HG03025 (cell line): ENCODE measurements at regions not wholly inside any gene's neighbourhood (a gene's known extent, or its start where the extent isn't known, plus 50 kb on each side); places are given as distances from the start of the nearest gene placed in this dataset.

Experiments
- ATAC-seq: cut with Tn5 transposase; IDR thresholded peaks from one replicate; pipeline ENCODE4 v1.9.1; 2021; ENCODE audit warnings: mild to moderate bottlenecking, moderate library complexity; ENCODE audit not compliant: unreplicated experiment, low FRiP score

DNA sequence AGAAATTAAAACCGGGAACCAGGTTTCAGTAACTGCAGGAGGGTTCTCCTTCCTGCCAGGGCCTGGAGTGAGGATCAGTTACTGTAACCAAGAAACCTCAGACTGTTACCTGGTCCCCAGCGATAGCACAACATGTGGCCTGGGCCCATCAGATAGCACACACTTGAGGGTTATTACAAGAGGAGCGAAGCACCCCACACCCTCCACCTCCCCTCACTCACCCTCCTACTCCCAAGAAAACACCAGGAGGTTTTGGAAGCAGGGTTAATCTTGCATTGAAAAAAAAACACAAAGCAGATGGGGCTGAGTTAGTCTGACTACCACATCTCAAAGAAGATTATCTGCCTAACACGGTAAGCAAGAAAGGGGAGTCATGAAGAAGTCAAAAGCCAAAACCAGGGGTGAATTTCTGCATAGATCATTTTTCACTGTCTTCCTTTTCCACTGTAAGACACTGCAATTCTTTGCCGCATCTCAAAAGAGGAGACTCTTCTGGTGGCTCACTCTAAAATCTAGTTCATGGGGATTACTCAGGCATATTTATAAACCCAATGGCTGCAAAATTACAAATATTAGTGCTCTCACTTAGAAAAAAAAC is 75.9 kb upstream of the DOCK9 start:
- ATAC-seq = no peak

DNA sequence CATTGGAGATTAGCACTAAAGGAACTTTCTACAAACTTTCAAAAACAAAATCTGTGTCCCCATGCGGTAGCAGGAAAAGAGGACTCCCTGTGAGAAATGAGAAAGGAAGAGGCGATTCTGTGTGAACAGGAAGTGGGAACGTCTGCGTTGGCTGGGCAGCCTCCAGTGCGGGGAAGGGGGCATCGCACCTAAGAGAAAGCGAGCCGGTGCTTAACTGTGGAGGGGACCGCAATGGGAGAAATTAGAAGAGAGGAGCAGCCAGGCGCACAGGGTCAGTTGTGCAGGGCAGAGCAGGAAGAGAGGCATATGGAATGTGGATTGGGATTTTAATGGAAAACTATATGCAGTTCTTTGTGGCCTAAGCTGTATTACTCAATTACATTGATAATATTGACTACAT is 77.4 kb upstream of the DOCK9 start:
- no peak for ATAC-seq

DNA sequence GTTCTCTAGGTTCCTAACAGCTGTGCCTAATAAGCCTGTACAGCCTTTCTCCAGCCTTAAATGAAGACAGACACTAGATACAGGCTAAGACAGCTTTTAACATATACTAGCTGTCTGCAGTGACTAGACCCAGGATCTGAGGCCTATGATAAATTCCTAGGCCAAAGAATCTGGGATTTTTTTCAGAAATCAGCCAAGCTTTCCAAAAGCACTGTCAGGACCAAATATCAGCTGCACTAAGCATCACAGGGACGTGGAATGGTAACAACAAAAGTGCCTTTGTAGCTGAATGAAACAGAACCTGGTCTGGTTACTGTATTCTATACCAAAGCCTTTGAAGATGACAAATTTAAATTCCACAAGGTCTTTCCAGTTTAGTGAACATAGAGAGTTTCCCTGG is 77.9 kb upstream of the DOCK9 start:
- no peak for ATAC-seq

DNA sequence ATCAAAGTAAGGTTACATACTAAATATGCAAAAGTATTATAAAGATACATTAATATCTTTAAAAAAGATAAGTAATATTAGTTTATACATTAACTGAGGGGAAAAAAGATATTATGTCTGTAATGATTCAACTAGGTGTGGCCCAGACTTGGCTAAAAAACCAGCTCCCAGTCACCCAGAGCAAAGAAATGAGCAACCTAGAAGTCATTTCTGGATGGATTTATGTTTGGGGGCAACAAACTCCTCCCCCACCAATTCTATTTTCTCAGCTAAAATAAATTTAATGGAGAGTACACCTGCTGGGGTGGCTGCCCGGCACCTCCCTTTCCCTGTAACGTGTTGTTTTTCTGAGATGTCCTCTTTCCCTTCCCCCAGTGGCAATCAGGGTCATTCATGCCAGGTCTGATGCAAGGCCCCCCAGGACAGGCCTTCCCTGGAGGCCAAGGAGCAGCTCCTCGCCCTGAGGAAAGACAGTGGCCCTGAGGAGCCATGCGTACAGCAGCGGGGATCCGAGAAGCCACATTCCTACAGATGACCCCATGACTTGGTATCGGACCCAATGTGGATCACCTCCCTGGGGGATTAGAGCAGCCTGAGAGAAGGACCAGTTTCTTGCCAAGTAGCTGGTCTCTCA is 78.6 kb upstream of the DOCK9 start:
- ATAC-seq = no peak

DNA sequence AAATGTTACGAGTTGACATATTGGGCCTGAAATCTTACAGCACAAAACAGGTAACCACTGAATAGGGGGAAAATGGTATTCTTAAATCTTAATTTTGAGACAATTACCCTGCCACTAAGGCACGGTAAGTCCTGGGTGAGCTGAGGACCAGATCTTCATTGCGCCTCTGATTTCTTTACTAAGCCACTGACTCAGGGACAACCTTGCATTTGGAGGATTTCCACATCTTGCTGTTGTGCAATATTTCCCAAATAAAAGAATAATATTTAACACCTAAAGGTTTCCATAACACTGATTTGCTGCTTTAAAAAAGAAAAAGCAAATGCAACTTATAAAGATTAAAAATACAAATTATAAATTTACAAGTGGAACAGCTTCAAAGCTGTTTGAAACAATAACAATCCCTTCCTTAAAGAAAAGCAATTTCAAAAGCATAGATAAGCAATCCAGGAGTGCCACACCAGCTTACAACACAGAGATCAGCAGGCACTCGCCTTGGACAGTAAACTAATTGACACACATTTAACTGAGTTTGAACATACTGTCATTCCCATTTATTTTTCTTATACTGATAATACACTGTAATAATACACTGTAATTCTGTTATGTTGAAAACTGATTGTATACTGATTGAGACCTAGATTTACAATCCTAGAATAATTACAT is 79.6 kb upstream of the DOCK9 start:
- no peak for ATAC-seq

DNA sequence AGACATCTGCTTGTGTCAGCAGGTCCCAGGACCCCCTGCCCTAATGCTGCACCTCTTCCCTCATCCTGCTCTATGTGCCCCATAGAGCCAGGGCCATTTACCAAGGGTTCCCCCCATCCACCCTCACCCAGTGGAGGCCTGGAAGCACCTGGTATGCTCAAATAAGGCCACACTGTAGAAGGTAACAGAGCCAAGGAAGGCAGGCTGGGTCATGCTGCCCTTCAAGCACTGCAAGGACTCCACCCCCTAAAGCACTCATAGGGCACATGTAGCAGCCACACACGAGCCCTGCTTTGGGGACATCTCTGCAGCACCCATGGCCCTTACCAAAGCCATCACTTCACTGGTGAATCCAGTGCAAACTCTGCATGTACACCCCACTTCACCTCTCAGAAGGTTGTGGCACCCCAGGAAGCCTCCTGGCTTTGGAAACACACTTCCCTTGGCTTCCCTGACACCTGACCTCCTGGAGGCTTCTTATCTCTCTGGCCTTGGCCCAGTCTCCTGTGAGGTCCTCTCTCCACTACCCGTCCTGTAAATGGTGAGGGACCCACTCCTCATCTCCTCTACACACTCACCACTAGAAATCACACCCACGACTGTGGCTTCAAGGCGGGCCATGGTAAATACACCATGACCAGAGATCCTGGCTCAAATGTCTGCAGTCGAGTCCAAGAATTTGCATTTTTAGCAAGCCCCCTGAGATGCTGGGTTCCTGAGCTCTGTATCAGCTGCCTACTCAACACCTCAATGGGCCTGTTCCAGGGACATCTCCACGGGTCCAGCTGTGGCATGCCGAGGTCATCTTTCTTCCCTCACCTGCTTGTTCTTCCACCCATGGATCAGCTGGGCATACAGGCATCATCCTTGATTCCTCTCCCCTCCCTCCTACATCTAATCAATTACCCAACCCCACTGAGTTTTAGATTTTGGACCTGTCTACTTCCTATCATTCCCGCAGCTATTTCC is 80.9 kb upstream of the DOCK9 start:
- no peak for ATAC-seq

DNA sequence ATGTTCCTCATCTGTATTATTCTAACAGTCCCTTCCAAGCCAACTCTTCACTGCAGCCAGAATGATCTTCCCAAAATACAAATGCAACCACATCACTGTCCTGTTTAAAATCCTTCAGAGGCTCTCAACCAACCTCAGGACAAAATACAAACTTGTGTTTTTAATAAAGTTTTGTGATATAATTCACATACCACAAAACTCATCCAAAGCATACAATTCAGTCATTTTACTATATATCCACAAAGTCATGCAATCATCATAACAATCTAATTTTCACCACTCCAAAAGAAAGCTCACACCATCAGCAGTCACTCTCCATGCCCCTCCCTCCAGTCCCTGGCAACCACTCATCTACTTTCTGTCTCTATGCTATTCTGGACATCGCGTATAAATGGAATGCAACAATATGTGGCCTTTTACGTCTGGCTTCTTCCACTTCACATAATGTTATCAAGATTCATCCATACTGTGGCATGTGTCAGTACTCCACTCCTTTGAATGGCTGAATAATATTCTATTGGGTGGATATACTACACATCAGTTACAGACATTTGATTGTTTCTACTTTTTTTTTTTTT is 81.7 kb upstream of the DOCK9 start:
- no peak for ATAC-seq

DNA sequence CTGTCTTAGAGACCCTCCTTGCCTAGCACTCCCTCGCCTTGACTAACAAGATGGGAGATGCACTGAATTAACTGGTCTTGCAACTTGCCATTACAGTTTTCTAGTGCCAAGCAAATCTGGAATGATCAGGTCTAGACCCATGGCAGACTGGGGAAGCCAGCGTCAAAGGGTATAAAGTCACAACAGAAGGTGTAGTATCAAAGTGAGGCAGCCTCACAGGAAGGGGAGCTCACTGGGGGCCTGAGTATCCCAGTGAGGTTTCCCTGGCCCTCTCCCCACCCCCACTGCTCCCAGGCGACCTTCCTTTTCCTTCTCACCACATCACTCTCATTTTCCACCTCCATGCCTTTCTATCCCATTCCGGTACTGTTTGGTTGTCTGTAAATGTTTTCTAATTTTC is 83.5 kb upstream of the DOCK9 start:
- no peak for ATAC-seq

DNA sequence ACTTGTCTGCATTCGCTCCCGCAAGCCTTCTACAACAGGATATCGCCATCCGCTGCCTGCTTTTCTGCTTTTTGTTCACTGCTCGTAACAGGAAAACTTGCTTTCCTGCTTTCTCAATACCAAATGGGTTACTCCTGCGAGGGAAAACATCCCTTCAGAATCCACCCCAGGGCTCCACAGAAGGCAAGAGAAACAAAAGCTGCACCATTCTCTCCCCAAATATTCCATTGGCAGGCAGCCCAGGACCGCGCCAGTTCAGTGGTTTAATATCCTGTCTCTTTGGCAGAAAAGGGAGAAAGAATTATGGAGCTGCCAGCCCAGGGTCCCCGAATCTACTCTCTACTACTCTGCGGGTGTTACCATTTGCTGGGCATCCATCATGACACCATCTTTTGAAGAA is 84.7 kb upstream of the DOCK9 start:
- no peak for ATAC-seq

DNA sequence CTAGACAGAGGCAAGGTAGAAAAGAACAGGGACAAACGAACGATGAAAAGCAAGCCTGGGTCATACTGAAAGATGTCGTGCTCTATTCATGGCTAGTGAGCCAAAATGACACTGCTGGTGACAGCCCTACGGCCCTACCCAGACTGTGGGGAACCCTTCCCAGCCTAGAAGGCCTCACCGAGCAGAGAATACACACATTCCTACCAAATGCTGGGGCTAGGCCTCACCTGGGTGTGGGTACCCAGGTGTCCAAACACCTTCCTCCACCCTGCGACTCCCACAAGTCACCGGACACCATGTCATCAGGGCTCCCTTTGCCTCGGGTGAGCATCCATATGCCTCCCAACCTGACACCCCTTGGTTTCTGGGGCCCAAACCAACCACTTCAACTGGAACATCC is 85.3 kb upstream of the DOCK9 start:
- no peak for ATAC-seq

DNA sequence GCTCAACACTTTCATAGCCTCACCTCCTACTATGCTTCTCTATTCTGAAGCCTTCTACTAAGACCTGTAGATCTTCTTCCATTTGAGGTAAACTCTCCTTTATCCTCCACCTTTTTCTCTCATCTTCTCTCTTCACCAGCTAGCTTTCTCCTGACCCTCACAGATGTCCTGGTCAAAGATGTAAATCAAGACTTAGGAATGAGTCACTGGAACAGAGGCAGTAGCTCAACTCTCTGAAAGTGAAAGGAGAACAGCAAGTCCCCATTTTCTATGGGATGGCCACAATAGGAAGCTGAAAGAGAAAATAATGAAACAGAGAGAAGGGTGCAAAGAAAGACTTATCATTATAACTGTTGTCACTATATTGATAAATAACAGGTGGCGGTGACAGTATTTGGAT is 86.1 kb upstream of the DOCK9 start:
- no peak for ATAC-seq

DNA sequence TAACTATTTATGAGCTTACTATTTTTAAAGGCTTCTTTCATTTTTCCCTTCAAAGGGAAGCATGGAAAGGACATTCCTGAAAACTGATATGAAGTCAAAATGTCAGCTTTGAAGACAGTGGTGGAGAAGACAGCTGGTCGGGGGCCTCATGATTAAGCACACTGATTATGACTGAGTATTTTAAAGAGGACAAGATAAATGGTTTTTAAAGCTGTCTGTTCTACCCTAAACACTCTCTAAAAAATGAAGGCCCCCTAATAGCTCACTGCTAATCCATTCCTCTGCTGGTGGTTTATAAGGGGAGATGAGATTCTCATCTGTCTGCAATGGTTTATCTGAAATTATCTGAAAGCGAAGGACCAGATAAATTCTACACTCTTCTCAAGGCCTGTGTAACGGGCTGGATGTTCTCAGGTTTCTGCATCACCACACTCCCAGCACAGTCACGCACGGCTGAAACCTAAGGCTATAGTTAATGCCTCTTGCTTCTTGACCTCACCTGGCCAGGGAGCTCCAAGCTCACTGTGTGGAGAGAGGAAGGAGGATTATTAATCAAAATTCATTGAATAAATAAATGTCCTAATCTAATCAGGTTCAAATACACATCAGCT is 86.9 kb upstream of the DOCK9 start:
- no peak for ATAC-seq

DNA sequence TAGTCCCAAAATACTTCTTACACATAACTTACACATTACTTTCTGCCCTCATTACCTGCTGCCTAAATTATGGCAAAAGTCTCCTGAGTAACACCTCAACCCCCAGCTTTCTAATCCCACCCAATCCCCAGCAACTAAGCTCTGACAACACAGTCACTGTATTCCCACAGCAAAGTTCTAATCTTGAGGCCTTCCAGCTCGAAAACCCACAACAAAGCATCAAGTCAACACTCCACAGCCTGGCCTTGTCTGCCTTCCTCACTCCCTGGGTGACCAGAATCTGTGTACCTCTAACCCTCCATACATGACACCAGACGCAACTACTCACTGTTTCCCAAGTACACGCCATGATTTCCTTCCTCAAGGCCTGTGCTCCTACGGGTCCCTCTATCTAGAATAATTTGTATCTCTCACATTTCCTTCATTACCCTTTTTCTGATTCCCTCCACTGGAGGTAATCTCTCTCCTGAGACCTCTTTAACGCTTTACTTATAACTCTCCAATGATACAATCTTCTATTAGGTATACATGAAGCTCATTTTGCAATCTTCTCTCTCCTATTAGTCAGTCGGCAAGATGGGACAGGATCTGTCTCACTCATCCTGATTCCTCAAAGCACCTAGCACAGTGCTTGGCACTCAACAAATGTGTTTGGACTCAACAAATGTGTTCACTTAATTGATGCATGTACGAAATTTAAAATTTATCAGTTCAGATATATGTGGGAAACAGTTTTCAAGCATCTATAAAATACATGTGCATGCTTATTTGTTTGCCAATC is 87.6 kb upstream of the DOCK9 start:
- ATAC-seq = no peak

DNA sequence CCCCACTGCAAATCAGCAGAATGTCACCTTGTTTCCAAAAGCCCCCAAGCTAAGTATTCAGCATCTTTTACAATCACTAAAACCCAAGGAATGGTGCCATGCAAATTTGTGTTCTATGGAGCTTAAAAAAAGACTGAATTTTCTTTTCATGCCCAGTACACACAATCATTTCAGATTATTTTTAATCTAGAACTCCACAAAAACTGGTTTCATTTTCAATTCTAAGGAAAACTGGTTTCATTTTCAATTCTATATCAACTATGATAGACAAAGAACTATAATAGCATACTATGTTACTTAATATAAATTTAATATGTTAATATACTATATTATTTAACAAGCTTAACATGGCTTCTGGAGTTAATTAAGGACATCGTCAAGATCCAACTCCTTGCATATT is 88.4 kb upstream of the DOCK9 start:
- no peak for ATAC-seq

DNA sequence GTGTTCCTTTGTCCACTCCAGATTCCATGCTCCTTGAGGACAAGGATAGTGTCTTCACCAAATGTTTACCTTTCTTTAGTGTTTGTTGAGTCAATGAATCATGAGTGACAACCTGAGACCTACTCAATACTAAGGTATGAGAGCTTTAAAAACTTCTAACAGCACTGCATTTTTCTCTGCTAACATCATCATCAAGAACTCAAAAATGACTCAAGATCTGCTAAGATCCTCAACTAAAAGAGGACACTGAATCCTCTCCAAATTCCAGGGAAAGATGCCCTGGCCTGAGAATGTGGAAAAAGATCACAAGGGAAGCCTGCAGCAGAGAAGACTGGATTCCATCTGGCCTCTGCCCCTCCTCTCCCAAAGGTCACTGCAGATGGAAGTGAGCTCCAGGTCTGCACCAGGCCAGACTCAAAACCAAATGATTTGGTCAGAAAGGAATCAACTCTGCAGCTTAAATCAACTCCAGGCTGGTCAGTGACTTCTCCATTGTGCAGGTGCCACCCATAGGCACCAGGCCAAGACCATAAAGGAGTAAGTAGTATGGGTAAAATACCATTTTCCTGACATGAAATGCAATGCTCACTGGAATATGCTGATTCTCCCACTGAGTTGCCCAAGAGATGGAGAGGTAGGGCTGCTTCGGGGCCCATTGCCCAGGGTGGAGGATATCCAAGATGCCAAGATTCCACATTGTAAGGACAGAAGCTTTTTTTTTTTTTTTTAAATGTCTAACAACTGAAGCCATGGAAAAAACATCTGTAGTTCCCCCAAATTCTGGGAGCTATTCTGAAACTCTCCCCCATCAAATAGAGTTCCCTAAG is 89.5 kb upstream of the DOCK9 start:
- ATAC-seq = no peak

DNA sequence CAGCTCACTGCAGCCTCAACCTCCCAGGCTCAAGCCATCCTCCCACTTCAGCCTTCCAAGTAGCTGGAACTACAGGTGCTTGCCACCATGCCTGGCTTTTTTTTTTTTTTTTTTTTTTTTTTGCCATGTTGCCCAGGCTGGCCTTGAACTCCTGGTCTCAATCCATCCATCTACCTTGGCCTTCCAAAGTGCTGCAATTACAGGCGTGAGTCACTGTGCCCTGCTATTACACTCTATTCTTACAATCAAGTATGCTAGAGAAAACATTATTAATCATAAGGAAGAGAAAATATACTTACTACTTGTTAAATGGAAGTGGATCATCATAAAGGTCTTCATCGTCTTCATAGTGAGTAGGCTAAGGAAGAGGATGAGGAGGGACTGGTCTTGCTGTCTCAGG is 93.3 kb upstream of the DOCK9 start:
- no peak for ATAC-seq

DNA sequence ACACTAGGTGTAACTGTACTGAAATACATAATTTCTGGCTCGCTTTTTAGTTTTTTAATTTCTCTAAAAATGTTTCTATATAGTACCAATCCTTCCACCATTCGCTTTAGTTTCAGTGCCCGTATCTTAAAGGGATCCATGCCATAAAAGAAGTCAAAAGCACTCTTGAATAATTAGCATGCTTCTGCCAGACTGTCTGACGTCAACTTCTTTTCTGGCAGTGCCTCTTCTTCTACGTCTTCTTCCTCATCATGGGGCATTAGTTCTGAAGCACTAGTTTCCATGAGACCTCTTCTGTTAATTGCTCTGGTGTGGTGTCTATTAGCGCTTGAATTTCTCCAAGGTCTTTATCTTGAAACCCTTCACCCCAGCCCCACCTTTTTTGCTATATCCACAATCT is 93.8 kb upstream of the DOCK9 start:
- ATAC-seq = no peak

DNA sequence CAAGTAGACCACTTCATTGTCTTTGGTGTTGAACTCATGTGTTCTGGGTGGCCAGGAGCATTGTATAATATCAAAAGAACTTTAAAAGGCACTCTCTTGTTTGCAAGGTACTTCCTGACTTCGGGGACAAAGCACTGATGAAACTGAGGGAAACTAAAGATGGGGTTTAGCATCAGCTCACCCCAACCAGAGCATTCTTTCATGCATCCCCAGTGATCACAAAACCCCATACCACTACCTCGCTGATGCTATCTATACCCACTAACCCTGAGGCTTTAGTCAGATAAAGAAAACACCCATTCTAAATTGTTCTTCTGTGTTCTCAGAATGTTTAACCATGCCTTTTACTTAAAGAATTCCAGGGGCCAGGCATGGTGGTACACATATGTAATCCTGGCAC is 94.5 kb upstream of the DOCK9 start:
- no peak for ATAC-seq

DNA sequence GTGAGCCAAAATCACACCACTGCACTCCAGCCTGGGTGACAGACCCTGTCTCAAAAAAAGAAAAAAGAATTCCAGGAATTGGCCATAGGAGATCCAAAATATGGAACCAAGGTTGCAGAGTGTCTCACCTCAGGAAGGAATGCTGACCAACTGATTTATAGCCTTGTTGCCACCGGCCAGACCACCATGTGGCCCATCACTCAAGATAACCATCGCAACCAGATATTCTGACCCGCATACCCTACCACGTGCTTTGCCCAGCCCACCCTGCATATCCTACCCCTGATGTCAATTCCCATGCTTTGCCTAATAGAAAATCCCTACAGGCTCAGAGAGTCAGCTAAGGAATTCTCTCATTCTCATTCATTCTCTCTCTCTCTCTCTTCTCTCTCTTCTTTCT is 95.1 kb upstream of the DOCK9 start:
- no peak for ATAC-seq
